ENCODE measurements at regions not wholly inside any gene's neighbourhood (a gene's known extent, or its start where the extent isn't known, plus 50 kb on each side); places are given as distances from the start of the nearest gene placed in this dataset.

- no peak for TF ChIP-seq CTCF (IDR thresholded peaks at IDR 0.05)
- TF ChIP-seq EZH2 (IDR thresholded peaks at IDR 0.05): no peak
- no peak for TF ChIP-seq EZH2phosphoT487 (IDR thresholded peaks at IDR 0.05)
These were observed 120.2 kb downstream of the AKAP11 start for GRCh38 chr13:42392180-42392579.
